Hematopoietic multipotent progenitor cell (in vitro differentiated cells): ENCODE measurements at regions not wholly inside any gene's neighbourhood (a gene's known extent, or its start where the extent isn't known, plus 50 kb on each side); places are given as distances from the start of the nearest gene placed in this dataset.

Experiments
- DNase-seq, 3 donors: peaks; one replicate each; pipeline ENCODE4 v3.0.0-alpha.2; 2011 to 2015; ENCODE audit warnings: low read depth in 2 of 3, low spot score in 2 of 3

DNA sequence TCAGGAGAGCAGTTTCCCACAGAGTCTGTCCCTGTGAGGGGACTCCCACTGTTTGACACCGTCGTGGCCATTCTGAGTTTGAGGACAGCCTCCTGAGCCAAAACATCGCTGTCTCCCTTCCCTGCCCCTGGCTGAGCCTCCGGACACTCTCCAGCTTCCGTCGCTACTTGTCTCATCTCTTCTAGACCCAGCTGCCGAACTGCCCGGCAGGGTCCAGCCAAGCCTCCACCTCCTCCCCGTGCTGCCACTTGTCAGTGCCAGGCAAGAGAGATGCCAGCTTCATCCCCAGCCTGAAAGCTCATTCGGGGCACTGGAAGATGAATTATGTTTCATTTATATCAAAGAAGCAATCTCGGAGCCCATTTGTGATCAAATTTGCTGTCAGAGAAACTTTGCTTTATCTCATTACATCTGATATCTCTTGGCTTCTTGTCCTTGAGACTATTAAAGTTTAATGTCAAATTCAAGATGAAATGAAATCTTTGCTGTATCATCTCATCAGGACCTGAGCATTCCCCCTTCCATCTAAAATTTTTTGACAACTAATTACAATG is 283.9 kb downstream of the BUD13 start:
- DNase-seq, result no peak

DNA sequence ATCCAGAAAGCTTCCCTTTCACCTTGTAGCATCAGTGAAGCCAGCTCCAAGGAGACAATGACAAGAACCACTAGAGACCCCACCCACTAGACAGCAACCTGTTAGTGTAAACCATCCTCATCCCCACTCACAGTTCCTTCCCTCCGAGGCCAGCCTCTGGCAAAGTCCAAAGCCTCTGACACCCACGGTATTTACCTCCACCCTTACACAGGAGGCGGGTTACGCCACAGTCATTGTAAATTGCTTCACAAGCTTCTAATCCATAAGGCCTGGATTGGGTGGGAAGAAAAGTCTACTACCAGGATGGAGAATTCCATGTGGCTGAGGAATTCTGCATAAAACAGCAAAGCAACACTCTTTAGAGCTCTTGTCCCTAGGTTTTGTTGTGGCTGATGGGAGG is 287.4 kb downstream of the BUD13 start:
- no peak for DNase-seq

DNA sequence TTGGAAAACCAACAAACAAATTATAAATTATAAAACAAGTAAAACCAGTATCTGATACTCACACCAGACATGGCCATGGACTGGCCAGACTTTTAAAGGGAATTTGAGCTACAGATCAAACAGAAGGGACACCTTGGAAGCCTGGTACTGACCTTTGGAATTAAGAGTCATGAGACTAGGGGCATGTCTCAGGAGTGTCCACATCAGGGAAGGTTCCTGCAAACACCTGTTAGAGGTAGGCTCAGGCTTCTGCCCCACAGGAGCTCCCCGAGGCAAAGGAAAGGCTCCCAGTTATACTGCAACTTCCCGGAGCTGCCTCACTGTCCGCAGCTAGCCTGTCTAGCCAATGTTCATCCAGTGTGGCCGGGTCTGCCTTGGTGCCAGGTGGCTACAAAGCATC is 290.1 kb downstream of the BUD13 start:
- no peak for DNase-seq

DNA sequence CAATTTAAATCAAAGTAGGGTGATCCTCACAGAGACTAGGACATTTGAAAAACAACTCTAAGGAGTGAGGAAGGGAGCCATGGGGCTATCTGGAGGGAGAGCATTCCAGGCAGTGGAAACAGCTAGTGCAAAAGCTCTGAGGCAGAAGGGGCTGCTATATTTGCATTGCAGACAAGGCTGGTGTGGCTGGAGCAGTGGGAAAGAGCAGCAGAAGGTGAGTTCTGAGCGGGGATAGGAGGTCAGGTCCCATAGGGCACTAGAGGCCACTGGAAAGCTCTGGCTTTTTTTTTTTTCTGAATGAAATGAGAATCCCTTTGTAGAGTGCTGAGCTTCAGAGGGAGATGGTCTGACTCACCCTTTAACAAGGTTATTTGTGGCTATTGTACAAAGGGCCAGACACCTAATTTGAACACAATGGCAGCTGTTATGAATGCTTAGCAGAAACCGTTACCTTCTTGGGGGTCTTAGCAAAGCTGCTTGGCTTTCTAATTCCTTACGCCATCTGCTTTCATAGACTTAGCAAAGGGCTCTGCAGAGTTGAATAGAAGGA is 291.6 kb downstream of the BUD13 start:
- DNase-seq, result no peak

DNA sequence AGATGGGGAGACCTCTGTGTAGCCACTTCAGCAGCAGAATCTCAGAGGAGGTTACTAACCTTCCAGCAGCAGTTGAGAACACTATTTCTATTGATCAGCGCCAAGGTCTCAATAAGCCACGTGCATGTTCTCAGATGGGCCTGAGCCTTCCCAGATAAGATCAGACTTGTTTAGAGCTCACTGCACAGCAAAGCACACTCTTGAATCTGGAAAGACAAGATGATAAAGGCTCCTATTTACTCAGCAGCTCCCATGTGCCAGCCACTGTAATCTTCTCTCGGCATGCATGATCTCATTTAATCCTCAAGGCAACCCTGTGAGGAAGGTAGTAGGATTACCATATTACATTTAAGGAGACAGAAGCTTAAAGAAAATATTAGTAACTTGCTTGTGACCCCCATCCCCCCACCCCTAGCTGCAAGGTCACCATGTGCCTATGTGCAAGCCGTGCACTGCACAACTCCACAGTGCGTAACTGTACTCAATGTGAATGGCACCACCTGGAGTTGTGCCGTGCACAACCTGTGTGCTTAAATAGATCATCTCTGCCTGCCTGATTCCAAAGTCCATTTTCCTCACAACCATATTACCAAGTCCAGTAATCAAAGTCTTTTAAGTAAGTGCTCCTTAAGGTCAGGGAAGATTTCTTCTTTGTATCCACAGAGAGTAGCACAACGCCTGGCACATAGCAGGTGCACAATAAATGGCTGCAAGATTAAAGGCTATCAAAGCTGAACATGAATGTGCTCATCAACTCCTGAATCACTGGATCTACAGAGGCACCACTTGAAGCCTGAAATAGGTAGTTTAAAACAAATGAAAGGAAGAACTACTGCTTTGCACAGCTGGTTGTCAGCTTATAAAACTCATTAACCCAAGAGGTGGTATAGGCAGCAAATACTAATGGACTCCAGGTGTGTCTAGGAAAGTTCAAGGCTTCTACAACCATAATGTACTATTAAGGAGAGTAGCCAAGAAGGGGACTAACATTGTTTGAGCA is 293.8 kb downstream of the BUD13 start:
- no peak for DNase-seq

DNA sequence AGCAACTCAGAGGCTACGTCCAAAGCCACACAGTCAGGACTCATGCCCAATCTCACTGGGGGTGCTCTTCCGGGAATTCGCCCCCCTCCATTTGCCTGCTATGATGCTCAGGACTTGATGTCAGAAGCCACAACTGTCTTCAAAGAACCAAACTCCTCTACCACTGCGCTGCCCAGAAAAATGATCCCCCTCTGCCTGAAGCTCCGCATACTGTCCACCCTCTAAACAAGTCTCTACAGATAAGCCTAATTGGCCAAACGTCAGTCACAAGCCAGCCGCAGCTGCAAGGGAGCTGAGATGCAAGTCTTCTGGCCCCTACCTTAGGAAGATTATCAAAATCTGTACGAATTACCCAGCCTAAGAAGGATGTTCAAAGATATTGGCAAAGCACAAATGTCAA is 294.6 kb downstream of the BUD13 start:
- DNase-seq, result no peak

DNA sequence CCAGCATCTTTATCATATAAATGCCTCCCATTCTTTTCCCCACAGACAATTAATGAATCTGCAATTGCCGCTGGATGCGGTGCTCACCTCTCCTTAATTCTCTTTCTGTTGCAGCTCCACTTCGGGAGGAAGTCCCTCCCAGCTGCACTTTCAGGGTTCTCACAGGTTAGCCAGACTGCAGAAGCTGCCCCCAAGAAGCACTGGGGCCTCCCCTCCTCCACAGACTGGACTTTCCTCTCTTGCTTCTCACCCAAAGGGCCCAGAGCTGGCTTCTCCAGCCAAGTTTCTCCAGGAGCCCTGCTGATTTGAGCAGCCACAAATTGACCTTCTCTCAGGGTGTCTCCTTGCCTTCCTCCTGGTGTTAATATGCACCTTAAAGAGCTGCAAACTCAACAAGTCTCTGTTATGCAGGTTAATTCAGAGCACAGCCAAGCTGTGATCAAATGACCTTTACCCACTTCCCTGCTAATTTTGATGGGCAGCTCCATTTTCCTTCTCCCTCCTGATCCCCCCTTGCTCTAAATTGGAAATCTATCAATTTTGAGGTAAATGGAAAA is 298.9 kb downstream of the BUD13 start:
- no peak for DNase-seq

DNA sequence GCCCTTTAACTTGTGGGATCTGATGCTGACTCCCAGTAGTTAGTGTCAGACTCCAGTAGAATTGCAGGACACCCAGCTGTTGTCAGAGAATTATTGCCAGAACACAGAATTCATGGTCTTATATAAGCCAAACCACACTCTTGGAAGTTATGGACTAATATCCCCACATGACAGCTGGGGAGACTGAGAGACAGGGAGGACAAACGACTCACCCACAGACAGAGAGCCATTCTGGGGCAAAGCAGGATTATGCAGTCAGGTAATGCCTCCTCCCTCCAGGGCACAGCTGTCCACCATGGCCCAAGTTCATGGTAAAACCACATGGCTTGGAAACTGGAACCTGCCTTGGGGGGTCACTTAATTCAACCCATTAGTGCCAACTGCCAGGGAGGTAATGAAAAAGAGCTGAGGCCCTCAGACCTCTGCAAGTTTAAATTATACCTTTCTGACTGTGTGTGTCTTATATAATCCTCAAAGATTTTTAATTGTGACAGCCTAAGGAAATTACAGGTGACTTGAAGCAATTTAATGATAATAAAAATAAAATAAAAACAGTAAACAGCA is 299.5 kb downstream of the BUD13 start:
- no peak for DNase-seq

DNA sequence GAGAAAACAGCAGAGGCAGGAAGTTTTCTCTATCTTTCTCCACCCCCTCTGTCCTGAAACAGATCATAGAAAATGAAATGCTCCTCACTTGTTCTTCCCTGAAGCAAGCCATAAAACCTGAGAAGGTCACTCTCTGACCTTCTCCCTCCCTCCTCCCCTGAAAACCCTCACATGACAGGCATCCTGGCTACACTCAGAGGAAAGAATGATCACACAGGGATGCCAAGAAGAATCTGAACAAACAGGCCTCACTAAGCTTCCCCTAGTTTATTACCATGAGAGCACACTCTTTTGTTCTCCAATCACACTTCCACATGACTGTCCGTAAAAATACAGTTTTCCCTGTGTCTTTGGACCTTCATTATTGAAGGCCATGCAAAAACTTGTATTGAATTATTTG is 300.1 kb downstream of the BUD13 start:
- DNase-seq, result no peak

DNA sequence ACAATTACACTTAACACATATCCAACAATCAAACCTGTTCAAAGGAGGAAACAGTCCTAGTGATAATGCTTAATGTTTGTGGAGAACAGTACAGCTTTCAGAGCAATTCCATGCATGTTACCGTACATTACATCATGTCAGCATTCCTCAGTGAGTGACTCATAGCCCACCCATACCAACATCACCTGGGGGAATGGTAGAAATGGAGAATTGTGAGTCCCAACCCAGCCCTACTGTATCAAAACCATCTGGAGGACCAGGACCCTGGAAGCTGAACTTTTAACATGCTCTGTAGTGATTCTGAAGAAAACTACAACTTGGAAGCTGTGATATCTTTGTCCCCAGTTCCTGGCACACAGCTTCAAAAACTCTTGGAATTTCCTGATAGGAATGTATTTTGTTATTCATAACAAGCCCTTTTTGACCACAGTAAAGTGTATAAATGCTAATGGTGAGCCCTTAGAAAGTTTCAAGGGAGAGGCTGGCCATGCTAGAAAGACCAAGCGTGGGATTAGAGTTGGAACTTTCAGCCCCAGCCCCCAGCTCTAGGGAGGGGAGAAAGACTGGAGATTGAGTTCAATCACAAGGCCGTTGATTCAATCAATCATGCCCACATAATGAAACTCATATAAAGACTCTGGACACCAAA is 301.1 kb downstream of the BUD13 start:
- DNase-seq, result no peak

DNA sequence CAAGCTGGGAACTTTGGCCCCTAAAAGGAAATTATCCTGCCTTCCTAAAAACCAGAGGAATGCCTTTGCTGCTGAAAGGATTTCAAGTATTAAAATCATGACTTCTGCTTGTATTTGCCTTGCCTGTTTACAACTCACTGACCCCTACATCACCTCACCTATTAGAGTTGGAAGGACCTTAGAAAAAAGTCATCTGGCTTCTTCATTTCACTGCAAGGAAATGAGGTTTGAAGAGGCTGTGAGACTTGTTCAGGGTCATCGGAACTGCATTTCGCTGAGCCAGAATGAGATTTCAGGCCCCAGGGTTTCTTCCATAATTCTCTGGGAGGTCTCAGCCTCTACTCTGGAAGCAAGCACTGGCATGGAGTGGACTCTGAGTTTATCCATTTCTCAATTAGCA is 304.1 kb downstream of the BUD13 start:
- DNase-seq, result no peak

DNA sequence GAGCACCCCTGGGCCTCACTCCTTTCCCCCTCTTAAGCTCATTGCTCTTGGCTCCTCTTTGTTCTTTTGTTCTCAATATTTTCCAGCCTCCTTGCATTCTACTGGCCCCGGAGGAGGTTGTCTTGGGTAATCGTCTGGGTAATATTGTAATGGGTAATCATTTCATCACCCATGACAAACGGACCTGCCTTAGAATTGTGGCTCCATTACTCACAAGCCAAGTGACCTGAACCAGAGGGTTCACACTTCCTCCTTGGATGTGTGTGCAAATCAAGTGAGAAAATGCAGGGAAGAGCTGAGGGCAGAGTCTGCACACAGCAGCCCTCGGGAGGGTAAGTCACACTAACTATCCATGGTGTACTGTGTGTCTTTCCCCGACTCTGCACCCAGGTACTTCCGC is 305.0 kb downstream of the BUD13 start:
- DNase-seq, result no peak

DNA sequence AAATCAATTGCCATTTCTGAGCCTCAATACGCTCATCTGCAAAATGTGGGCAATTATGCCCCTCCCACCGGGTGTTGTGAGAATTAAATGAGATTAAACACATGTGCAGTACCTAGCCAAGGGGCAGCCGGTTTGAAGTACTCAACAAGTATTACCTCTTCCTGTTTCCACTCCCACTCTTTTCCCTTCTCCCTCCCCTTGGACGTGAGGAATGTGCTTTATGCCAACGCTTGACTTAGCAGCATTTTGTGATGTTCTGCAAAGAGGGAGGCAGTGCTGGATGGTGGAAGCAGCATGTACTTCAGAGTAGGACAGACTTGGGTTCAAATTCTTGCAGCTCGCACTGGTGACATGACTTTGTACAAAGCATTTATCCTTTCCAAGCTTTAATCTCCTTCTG is 306.0 kb downstream of the BUD13 start:
- no peak for DNase-seq

DNA sequence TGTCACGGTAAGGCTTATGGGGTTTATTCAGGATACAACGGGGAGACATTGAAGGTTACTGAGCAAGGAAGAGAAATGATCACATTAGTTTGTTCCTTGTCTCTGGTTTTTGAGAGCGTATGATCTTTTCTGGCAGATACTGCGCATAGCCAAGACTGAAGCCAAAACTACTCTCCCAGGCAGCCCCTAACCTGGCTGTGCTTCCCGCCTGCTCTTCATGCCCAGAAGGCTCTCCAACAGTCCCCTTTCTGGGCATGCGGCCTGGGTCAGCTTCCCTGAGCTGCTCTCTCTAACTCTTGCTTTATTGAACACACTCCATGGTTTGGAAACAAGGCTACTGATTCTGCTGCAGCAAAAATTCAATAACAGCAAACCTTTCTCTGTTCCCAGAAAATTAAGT is 306.6 kb downstream of the BUD13 start:
- no peak for DNase-seq

DNA sequence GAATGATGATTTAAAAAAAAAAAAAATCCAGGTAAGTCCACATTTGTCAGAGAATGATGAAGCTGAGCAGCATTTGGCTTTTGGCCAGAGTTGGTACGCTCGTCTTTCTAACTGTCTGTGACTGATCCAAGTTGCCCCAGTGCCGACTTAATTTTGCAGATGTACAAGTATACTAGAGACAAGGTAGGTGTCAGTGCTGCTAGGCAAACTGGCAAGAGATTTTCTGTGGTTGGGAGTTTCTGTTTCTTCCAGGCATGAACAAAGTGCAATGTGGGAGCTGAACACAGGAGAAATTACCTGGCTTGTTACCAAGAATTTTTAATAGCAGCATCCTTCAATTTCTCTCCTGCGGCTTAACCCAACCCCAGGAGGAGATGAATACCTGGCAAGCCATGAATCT is 307.7 kb downstream of the BUD13 start:
- no peak for DNase-seq

DNA sequence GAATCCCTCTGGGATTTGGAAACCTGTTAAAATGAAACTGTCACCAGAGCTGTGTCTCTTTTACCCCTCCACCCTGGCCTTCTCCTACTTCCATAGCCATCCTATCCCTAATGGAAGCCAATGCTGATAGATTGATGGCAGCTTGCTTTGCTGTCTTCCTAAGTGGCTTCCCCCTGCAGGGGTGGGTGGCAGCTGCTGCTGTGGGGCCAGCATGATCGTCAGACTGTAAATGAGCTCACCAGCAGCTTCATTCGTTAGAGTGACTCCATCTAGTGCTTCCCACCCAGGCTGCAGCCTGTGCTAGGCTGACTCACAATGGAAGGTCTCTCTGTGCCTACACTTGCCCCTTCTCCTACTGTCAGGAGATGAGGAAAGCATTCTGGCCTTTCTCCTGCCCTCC is 311.0 kb downstream of the BUD13 start:
- no peak for DNase-seq

DNA sequence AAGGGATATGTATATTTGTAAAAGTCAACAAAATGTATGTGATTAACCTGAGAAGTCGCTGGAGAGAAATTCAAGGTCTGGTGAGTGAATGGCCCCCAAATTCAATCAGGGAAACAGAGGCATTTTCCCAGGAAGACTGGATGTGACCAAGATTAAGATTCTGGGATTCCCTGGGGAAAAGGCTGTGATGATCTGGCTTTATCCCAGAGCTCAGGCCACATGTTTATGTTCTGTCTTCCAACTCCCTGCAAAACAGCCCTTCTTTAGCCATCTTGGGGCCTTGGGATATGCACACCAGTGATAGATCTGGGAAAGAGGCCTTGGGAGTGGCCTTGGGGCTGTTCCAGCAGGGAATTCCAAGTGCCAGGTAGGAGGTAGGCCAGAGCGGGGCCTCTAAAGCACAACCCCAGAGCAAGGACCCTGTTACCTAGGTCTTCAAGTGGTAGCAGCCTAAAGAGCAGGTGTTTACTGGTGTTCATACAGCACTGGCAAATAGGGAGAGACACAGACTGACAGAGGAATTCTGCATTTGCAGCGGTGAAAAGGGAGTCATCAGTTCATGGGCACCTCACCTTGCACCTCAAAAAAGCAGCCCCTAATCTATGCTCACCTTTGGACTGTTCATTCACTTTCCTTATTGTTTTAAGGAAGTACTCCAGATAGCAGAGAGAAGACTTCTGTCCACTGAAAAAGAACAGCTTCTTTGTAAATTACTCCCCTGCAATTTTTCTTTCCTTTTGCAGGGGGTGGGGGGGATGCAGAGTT is 312.4 kb downstream of the BUD13 start:
- DNase-seq, result no peak

DNA sequence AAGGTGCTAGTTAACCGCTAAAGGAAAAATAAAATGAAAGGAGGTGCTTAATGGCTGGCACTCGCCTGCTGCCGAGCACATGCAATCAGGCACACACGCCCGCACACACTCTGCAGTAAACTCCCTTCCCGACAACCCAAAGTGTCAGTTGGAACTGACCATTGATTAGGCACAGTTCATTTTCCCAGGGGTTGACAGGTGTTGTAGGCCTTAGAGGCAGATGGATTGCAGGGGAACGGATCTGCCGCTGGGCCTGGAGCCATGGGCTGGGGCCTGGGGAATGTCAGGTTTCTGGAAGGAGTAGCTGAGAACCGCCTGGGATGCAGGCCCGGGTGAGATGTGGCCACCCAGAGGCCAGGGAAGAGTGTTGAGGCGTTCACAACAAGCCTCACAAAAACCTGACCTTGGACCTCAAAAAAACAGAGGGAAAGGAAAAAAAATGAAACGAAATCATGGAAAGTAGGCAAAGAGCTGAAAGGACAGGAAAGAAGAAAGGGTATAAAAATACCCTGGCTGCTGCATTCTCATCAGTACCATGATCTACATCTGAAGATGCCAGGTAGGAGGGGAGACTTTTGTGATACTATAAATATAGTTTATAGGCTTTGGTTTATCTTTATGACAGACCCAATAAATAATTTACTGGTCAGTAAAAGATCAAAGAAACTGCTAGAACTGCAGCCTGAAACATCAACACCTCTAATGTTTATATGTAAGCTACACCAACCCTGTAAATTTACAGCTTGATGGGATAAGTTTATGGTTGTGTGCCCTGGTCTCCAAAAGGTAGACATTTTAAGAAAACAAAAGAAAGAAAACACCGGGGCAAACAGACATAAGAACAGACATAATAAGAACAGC is 313.4 kb downstream of the BUD13 start:
- DNase-seq, result no peak

DNA sequence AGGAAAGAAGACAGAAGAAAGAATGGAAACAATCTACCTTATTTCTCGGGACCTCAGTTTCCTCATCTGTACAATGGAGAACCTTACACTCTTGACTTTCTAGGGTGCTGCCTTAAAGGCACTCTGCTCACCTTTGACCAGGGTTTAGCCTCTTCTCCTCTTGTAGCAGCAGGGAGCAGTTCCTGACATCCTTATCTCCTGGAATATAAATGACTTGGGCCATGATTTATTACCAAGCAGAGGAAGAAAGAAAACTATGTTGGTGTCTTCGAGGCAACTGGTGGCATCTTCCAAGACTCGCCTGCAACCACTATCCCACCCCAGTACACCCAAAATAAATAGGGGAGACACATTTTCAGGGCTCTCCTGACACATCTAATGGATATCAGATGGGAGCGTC is 314.2 kb downstream of the BUD13 start:
- DNase-seq, result no peak
